ENCODE measurements at regions not wholly inside any gene's neighbourhood (a gene's known extent, or its start where the extent isn't known, plus 50 kb on each side); places are given as distances from the start of the nearest gene placed in this dataset.
"Not testable (repeated sequence)": the region's sequence is repeated elsewhere in the genome, so short reads cannot be mapped to it uniquely, and the experiment has no call there.

GRCh38 chr17:33910200-33910857, 344.8 kb upstream of the CCL2 start:
- FAIRE-seq: no peak

DNA sequence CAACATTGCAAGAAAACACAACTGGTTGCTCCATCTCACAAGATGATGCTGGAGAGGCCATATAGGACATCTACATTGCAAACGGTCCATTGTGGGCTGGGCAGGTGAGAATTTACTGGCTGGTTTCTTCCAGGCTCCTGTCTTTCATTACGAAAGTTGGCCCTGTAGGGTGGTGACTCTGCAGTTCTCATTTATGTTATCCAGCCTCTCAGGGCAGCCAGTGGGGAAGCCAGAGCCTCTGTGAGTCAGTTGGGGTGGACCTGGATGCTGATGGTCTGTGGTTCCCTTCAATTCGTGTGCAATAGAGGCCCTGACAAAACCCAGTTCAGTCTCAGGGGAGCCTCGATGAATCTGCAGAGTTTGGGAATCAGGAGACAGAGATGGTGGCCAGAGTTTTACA, 341.0 kb upstream of the CCL2 start:
- no peak for FAIRE-seq

DNA sequence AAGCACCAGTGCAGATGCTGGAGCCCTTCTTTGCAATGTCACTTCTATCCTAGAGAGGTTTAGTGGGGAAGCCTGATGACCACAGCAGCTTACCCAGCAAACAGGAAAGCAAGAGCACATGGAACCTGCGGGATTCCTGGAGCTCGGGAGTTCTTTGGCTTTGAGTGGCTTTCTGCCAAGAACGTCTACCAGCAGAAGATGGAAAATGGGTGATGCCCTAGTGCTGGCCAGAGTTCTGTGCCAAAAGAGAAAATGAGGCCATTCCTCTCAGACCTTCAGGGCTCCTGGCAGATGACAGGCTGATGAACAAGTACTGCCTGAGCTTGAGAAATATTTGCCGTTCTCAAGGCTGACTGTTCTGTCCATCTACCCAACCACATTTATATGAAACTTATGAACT, 332.1 kb upstream of the CCL2 start:
- FAIRE-seq: no peak

DNA sequence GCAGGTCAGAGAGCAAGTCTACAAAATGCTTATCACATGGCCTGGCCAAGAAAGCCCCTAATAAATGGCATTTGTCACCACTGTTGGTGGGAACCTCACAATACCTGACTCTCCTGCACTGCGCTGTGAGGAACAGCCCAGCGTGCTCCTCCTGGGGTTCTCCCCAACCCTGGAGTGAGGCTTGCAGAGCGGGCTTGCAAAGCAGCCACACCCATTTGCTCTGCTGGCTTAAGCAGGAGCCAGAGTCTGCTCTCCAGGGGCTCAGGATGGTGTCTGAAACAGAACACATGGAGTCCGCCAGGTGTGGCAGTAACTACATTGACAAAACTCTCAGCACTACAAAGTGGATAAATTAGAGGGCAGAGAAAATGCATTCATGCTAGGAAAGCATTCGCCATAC, 331.0 kb upstream of the CCL2 start:
- FAIRE-seq: no peak

DNA sequence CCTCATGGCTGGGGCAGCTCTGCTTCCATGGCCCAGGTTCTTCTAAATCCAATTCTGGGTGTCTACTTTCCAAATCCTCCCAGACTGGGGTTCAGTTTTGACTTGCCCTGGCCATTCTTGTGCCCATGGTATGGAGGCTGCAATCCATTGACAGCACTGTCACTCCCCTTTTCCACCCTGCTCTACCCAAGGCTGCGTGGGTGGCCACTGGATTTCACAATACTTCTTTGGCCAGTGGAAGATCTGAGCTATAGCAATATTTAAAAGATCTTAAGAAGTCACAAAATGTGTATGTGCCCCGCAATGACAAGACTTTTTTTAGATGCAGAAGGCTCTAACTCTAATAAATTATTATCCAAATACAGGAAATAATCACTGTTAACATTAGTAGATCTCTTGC, 329.4 kb upstream of the CCL2 start:
- no peak for FAIRE-seq

GRCh38 chr17:33927732-33928133, 327.4 kb upstream of the CCL2 start:
- no peak for FAIRE-seq

DNA sequence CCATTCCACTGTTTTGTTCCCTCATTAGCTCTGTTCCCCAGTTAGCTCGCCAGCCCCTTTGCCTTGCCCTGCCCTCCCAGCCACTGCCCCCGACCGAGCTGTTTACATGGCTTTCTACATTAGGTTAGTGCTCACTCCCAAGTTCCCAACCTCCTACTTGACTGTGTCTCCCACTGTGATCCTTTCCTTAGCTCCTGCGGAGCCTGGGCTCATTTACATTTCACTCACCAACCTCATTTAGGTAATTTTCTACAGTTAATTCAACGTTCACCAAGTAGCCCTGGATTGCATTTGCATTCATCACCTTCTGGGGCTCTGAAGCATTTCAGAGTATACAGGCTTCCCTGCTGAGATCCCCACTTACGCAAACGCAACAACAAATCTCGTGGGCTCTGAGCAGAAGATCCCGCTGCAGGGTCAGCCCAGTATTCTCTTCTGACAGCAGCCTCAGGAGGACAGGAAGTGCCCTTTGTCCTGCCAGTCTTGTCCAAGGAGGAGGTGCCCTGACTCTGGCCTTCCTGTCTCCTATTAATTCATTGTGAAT, 325.8 kb upstream of the CCL2 start:
- FAIRE-seq: no peak

DNA sequence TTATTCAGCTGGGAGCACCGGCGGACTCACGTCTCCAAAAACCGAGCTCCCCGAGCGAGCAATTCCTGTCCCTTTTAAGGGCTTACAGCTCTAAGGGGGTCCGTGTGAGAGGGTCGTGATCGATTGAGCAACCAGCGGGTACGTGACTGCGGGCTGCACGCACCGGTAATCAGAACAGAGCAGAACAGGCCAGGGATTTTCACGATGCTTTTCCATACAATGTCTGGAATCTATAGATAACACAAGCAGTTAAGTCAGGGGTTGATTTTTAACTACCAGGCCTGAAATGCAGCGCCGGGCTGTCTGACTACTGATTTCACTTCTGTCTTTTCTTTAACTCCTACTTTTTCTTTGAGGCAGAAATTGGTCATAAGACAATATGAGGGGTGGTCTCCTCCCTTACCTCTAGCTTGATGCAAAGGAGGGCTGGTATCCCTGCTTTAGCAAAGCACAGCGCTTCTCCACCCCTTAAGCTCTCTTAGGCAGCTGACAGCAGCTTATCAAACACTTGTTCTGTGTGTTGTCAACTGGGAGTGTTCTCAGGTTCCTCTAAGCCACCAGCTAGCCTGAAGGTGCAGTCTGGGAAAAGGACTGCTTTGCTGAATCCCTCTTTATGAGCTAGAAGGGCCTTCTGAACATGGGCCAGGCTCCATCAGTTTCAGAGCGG, 323.8 kb upstream of the CCL2 start:
- not testable (repeated sequence) for FAIRE-seq

DNA sequence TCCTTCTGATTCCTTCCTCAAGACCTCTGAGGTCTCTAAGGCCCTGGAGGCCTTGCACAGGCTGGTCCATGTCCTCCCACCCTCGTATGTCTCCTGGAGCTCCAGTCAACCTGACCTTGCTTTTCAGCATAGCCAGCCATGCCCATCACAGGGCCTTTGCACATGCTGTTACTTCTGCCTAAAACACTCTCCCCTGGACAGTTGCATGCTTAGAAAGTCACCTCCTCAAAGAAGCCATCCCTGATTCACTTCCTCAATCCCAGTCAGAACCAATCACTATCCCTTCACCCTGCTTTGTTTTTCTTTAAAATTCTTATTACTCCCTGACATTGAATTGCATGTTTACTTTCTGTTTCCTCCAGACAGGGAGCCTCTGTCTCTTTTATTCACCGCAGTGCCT, 322.1 kb upstream of the CCL2 start:
- FAIRE-seq: no peak

DNA sequence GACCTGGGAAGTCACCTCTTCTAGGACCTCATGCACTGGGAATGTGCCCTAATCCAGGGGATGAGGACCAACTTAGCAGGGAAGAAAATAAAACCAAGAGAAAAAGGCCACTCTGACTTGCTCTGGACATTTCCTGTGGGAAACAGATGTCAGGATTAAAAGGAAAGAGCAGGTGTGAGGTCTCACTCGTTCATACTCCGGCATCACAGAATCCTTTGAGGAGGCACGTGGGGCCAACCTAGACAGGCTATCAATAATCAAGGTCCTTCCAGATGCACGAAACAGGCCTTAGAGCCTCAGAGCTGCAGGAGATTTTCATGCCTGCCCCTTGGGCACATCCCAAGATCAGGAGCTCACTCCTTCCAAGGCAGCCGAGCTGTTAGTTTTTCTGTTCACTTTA, 321.5 kb upstream of the CCL2 start:
- no peak for FAIRE-seq

GRCh38 chr17:33934696-33935095, 320.4 kb upstream of the CCL2 start:
- no peak for FAIRE-seq

GRCh38 chr17:33935822-33936221, 319.3 kb upstream of the CCL2 start:
- FAIRE-seq: no peak

- FAIRE-seq: no peak
Observed at GRCh38 chr17:33936764-33937163, 318.3 kb upstream of the CCL2 start.

- no peak for FAIRE-seq
Observed at GRCh38 chr17:33939959-33940358, 315.1 kb upstream of the CCL2 start.

DNA sequence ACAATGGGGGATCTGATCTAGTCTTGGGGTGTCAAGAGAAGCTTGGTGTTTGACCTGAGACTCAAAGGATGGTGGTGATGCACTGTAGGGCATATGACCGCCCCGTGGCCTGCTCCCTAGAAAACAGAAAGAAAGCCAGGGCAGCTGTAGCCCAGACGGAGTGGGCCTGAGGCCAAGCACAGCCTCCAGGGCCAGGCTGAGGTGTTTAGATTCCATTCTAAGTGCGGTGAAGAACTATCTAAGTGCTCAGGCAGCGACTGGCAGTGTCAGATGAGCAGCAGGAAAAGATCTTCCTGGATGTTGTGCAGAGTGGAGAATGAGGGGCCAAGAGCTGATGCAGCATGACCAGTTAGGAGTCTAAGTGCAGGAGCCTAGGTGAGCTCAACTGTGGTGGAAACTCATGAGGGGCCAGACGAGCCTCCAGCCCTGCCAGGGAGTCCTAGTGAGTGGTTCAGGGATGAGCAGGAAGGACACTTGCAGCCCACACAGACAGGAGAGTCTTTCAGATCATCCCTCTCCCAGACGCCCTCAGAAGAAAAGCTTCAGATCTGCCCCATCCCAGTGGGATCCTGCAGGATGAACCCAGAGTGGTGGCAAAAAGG, 314.2 kb upstream of the CCL2 start:
- FAIRE-seq: no peak

DNA sequence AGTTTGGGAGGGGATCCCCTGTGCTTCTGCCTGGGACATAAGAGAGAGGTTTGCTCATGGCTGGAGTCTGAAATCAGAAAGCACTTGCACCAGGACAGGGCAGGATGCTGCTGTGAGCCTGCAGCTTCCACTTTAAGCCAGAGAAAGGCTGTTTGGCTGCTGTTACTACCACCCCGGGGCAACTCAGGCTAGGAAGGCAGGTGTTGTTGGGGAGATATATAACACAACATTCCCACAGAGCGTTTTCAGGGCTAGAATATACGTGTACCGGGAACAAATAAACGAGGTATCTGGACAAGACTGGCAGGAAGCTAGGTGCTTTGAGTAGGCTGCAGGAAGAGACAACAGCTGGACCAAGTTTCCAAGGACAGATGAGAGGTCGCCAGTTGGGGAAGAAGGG, 313.3 kb upstream of the CCL2 start:
- FAIRE-seq: no peak

DNA sequence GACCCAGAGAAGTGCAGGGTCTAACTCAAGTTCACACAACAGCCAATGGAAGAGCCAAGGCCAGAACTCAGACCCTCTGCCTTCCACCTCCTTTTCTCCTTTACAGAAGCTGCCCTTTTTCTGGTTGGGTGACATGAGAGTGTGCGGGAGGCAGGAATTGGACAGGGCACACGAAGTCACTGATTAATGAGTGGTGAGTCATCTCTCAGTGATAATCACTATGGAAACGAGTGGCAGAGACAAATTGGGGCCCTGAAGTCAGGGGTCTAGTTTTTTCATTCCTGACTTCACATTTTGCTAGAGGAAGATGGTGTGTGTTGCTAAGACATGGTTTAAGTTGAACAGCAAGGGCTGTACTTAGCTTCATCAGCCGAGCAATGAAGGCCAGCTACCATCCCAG, 312.7 kb upstream of the CCL2 start:
- FAIRE-seq: no peak

DNA sequence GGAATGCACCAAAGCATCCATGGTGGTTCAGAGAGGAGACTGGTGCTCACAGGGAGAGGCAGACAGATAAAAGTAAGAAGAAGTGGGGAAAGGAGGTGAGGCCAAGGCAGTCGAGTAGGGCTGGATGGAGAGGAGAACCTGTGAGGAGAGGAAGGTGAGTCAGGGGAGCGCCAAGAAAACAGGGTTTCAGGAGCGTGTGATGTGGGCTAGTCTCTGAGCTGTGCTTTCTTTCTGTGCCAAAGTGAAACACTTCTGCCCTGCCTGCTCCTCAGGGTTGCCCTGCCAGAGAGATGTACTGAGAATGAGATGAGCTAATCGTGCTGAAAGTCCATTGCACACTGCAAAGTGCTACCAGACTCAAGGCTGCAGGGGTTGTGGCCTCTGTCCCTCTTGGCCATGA, 310.7 kb upstream of the CCL2 start:
- FAIRE-seq: no peak

- FAIRE-seq: no peak
Observed at GRCh38 chr17:33944826-33945225, 310.3 kb upstream of the CCL2 start.

- FAIRE-seq: no peak
Observed at GRCh38 chr17:33945646-33946546, 309.2 kb upstream of the CCL2 start.

DNA sequence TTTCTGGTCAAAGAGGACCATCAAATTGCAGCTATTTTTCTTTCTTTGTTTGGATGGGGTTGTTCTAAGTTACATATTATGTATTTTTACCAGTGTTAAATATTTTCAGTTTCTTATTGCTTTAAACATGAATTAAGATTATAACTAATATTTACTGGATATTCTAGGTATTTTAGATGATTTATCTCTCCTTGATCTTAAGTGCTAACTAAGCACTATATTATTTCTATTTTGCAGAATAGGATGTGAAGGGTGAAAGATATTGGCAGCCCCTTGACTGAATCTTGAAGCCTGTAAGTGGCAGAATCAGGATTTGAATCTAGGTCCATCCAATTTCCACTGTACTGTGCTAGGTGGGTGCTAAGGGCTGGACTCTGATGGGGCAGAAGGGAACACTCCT, 307.3 kb upstream of the CCL2 start:
- FAIRE-seq: no peak

GRCh38 chr17:33948309-33948708, 306.8 kb upstream of the CCL2 start:
- FAIRE-seq: no peak

GRCh38 chr17:33949100-33949499, 306.0 kb upstream of the CCL2 start:
- FAIRE-seq: no peak

All from G401.6 (cell line).